GM10248 (cell line): ENCODE measurements at regions not wholly inside any gene's neighbourhood (a gene's known extent, or its start where the extent isn't known, plus 50 kb on each side); places are given as distances from the start of the nearest gene placed in this dataset.

Experiments
- CTCF ChIA-PET: fragments of 300-600 bp; sonication (Branson Sonifier 250); formaldehyde crosslinking; extraction: SDS; loops from one replicate; lab custom pipeline; 2021; ENCODE audit warnings: antibody characterized with exemption; lab: Yijun Ruan, JAX
- POLR2A ChIA-PET: fragments of 350-650 bp; sonication (Branson Sonifier 250); formaldehyde crosslinking; extraction: SDS; loops from one replicate; lab custom pipeline; 2020; ENCODE audit warnings: antibody characterized with exemption; lab: Yijun Ruan, JAX
- DNase-seq: peaks from one replicate; pipeline ENCODE4 v3.0.0; 2012; ENCODE audit errors: extremely low spot score
- TF ChIP-seq, protein P1 (sequence below): IDR thresholded peaks from 2 replicates; pipeline ENCODE4 v1.5.1; 2012; ENCODE audit warnings: mild to moderate bottlenecking, low read depth; ENCODE audit errors: extremely low read depth, missing control alignments, control extremely low read depth

GRCh38 chr5:175811589-175811988 lies 59.8 kb upstream of the CPLX2 start:
- TF ChIP-seq, protein P1, sequence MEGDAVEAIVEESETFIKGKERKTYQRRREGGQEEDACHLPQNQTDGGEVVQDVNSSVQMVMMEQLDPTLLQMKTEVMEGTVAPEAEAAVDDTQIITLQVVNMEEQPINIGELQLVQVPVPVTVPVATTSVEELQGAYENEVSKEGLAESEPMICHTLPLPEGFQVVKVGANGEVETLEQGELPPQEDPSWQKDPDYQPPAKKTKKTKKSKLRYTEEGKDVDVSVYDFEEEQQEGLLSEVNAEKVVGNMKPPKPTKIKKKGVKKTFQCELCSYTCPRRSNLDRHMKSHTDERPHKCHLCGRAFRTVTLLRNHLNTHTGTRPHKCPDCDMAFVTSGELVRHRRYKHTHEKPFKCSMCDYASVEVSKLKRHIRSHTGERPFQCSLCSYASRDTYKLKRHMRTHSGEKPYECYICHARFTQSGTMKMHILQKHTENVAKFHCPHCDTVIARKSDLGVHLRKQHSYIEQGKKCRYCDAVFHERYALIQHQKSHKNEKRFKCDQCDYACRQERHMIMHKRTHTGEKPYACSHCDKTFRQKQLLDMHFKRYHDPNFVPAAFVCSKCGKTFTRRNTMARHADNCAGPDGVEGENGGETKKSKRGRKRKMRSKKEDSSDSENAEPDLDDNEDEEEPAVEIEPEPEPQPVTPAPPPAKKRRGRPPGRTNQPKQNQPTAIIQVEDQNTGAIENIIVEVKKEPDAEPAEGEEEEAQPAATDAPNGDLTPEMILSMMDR, result no peak
- CTCF ChIA-PET, result no interaction called here
- POLR2A ChIA-PET, result no interaction called here
- DNase-seq, result no peak

- DNase-seq, result no peak
- ChIA-PET POLR2A (no interaction called here), CTCF (interaction anchor here (1.0 kb wide), 1 partner anchor 85 kb away, joined by 3 read pairs; no protein-coding TSS in a partner anchor)
- TF ChIP-seq, protein P1, result no peak
These were observed 57.3 kb upstream of the CPLX2 start for GRCh38 chr5:175813943-175814630.

DNA sequence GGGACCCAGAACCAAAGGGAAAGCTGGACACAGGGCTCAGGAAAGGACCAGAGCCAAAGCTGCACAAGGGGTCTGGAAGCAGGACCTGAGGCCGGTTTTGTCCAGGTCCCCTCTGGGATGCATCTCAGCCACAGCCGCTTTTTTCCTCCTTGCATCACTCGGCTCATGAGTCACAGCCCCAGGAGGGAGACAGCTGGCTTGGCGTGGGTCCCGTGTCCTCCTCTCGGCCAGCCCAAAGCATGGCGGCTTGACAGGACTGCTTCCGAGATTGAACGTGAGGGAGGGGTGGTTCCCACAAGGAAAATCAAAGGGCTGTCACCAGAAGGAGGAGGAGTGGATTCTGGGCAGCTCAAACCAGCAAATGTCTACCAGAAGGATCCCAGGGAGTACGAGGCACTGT lies 56.7 kb upstream of the CPLX2 start:
- ChIA-PET CTCF (no interaction called here), POLR2A (no interaction called here)
- TF ChIP-seq, protein P1, result no peak
- DNase-seq, result no peak

GRCh38 chr5:175815126-175815913 lies 56.1 kb upstream of the CPLX2 start:
- CTCF ChIA-PET, result no interaction called here
- TF ChIP-seq, protein P1, result no peak
- POLR2A ChIA-PET, result no interaction called here
- no peak for DNase-seq

GRCh38 chr5:175816348-175816747 lies 55.0 kb upstream of the CPLX2 start:
- CTCF ChIA-PET, result no interaction called here
- no peak for DNase-seq
- TF ChIP-seq, protein P1, result no peak
- POLR2A ChIA-PET, result no interaction called here

DNA sequence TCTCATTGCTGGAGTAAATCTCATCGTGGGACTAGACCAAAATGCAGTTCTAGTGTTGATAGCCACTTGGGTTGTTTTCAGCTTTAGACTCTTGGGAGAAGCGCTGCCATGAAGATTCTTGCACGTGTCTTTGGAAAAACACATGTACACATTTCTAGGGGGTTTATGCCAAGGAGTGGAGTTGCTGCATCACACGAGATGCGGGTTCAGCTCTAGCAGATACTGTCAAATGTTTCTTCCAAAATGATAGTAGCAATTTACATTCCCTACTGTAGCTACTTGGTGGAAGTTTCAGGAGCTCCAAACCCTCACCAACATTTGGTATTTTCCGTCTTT lies 52.3 kb upstream of the CPLX2 start:
- no peak for DNase-seq
- POLR2A ChIA-PET, result no interaction called here
- TF ChIP-seq, protein P1, result no peak
- CTCF ChIA-PET, result no interaction called here
